ENCODE measurements at regions not wholly inside any gene's neighbourhood (a gene's known extent, or its start where the extent isn't known, plus 50 kb on each side); places are given as distances from the start of the nearest gene placed in this dataset.

GRCh38 chr17:6011206-6011605, 59.0 kb upstream of the WSCD1 start:
- no peak for TF ChIP-seq CTCF (IDR thresholded peaks at IDR 0.05; ENCODE audit: low read depth, low read length)
- no peak overlapping the region for H3K4me3 ChIP-seq (replicated peaks in 1 of 2; ENCODE audit: low read depth in 2 of 2, low read length in 2 of 2)
- DNase-seq (ENCODE audit: low read depth in 2 of 2) = no peak

GRCh38 chr17:6018788-6019187, 51.4 kb upstream of the WSCD1 start:
- no peak for DNase-seq (ENCODE audit: low read depth in 2 of 2)
- H3K4me3 ChIP-seq (replicated peaks in 1 of 2; ENCODE audit: low read depth in 2 of 2, low read length in 2 of 2) = no peak overlapping the region

GRCh38 chr17:6019959-6020358, 50.2 kb upstream of the WSCD1 start:
- TF ChIP-seq CTCF (IDR thresholded peaks at IDR 0.05; ENCODE audit: low read depth, low read length) = no peak

More at GRCh38 chr17:6018788-6019187, 51.4 kb upstream of the WSCD1 start:
- no peak for TF ChIP-seq CTCF (IDR thresholded peaks at IDR 0.05; ENCODE audit: low read depth, low read length)

GRCh38 chr17:6020376-6021010, 49.7 kb upstream of the WSCD1 start:
- no peak for DNase-seq (ENCODE audit: low read depth in 2 of 2)
- no peak overlapping the region for H3K4me3 ChIP-seq (replicated peaks in 1 of 2; ENCODE audit: low read depth in 2 of 2, low read length in 2 of 2)
- TF ChIP-seq CTCF (IDR thresholded peaks at IDR 0.05; ENCODE audit: low read depth, low read length) = no peak

More at GRCh38 chr17:6019959-6020358, 50.2 kb upstream of the WSCD1 start:
- no peak for DNase-seq (ENCODE audit: low read depth in 2 of 2)
- H3K4me3 ChIP-seq (replicated peaks in 1 of 2; ENCODE audit: low read depth in 2 of 2, low read length in 2 of 2) = no peak overlapping the region
